ENCODE measurements at regions not wholly inside any gene's neighbourhood (a gene's known extent, or its start where the extent isn't known, plus 50 kb on each side); places are given as distances from the start of the nearest gene placed in this dataset.

- TF ChIP-seq CTCF (IDR thresholded peaks at IDR 0.05) (no peak), EP300 (IDR thresholded peaks at IDR 0.05; ENCODE audit: low read depth) (no peak)
Measured at GRCh38 chr11:92504534-92504933, 279.9 kb downstream of the FAT3 start.

All from transverse colon (tissue), 3 donors.